ENCODE measurements at regions not wholly inside any gene's neighbourhood (a gene's known extent, or its start where the extent isn't known, plus 50 kb on each side); places are given as distances from the start of the nearest gene placed in this dataset.
"Not testable (repeated sequence)": the region's sequence is repeated elsewhere in the genome, so short reads cannot be mapped to it uniquely, and the experiment has no call there.

- no peak for DNase-seq (ENCODE audit: low read depth, low spot score)
- no peak overlapping the region for H3K27ac ChIP-seq
Measured at GRCh38 chr6:168844821-168845609, 404.0 kb downstream of the SMOC2 start.

GRCh38 chr6:168842632-168843212 lies 401.7 kb downstream of the SMOC2 start:
- not testable (repeated sequence) for DNase-seq (ENCODE audit: low read depth, low spot score)

DNA sequence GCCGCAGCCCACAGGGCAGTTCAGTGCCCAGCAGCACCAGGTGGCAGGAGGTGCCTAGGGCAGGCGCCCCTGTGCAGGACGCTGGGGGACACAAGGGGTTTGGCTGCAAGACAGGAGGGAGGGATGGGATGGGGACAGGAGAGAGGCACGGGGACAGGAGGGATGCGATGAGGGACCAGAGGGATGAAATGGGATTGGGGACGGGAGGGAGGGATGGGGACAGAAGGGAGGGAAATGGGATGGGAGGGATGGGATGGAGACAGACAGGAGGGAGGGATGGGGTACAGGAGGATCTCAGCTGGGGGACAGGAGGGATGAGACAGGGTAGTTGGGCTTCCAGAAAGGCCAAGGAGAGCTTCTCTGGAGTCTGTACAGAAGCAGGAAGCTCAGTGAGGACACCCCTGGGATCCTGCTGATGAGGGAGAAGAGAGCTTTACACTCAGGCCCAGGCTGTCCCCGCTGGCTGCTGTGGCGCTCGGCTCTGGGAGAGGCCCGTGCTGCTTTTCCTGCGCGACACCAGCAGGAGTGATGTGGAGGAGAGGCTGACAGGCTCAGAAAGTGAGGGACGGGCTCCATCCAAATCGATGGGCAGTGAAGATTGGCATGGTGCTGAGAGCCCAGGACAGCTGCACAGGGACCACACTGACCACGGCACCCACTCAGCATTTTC lies 400.8 kb downstream of the SMOC2 start:
- no peak for DNase-seq (ENCODE audit: low read depth, low spot score)

More at GRCh38 chr6:168842632-168843212, 401.7 kb downstream of the SMOC2 start:
- not testable (repeated sequence) for H3K27ac ChIP-seq

GRCh38 chr6:168840932-168841331 lies 399.9 kb downstream of the SMOC2 start:
- not testable (repeated sequence) for DNase-seq (ENCODE audit: low read depth, low spot score); H3K27ac ChIP-seq

More for the DNA sequence above, 400.8 kb downstream of the SMOC2 start:
- H3K27ac ChIP-seq: no peak overlapping the region

- H3K27ac ChIP-seq; DNase-seq (ENCODE audit: low read depth, low spot score): not testable (repeated sequence)
Measured at GRCh38 chr6:168840299-168840698, 399.3 kb downstream of the SMOC2 start.

DNA sequence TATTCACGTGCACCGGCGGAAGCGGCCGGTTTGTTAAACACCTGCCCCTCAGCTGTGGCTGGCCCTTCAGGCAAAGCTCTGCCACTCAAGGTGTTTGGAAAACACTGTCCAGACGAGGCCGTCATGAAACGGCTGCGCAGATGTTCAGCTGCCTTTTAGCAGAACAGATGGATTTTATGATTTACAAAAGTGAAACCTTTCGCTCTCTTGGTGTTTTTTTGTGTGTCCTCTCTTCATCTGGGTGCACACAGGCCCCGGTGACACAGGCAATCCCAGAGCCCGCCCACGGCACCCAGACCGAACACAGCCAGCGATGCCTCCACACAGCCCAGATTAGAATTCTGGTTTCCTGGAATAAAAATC lies 397.0 kb downstream of the SMOC2 start:
- no peak for DNase-seq (ENCODE audit: low read depth, low spot score)
- H3K27ac ChIP-seq: no peak overlapping the region

DNA sequence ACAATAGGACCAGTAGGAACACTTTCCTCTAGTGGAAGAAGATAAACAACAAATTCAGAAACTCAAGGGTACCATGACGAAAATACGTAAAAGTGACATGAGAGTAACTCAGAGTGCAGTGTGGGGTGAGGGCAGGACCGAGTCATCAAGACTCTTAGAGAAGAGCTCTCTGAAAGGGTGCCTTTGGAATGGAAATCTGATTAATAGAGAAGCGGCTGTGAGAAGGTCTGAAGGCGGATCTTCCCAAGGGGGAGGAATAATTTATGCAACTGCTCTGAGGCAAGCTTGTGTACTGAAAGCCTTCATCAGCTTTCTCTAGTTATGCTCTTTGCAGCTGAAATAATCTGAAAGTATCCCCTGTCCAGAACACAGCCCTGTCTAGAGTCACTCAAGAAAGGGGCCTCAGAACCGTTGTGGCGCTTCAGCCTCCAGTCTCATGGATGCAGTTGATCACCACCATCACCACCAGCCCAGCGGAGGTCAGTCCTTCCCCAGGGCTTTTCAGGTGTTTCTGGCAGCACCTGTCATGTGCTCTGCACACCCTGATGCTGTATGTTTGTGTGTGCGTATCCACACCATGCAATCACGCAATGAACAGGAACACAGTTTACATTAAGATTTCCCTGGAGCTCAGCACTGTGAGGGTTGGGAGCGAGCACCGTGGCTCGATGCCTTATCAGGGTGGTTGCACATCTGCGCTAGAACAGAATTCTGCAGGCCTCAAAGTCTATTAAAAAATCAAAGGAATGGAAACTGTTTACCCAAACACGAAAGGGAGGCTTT lies 396.5 kb downstream of the SMOC2 start:
- no peak for DNase-seq (ENCODE audit: low read depth, low spot score)
- H3K27ac ChIP-seq: no peak overlapping the region

- no peak overlapping the region for H3K27ac ChIP-seq
- no peak for DNase-seq (ENCODE audit: low read depth, low spot score)
Measured at GRCh38 chr6:168835991-168836390, 395.0 kb downstream of the SMOC2 start.

DNA sequence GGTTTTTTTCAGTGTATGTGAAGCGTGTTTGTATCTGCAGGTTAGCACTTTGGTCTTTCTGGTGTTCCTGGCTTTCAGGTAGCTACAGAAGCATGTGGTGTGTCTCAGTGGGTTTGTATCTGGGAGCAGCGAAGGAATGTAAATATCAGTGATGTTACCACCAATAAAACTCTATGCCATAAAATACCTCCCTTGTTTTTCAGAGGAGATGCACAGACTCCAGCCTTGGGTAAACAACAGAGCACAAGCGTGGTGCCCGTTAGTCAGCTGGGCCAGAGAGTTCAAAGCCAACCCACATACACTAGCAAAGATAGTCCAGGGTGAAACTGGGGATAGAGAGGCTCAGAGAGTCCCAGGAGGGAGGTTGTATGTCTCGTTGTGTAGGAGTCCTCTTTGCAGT lies 393.8 kb downstream of the SMOC2 start:
- no peak overlapping the region for H3K27ac ChIP-seq
- no peak for DNase-seq (ENCODE audit: low read depth, low spot score)

GRCh38 chr6:168834042-168834587 lies 393.1 kb downstream of the SMOC2 start:
- no peak overlapping the region for H3K27ac ChIP-seq
- no peak for DNase-seq (ENCODE audit: low read depth, low spot score)

DNA sequence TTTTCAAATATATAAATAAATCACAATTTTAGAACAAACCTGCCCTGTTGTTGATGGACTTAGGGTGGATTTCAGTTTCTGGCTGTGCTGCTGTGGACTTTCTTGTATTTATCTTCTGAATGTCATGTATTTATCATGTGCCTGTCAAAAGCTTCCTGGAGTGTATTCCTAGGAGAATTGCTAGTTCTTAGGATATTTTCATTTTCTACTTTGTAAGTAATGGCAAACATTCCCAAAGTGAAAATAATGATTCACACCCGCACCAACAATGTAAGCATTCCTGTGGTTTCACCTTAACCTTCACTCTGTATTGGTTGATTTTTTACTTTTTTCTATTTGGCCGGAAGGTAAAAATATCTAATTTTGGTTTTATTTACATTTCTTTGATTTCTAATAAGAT lies 387.8 kb downstream of the SMOC2 start:
- no peak for DNase-seq (ENCODE audit: low read depth, low spot score)
- H3K27ac ChIP-seq: no peak overlapping the region

DNA sequence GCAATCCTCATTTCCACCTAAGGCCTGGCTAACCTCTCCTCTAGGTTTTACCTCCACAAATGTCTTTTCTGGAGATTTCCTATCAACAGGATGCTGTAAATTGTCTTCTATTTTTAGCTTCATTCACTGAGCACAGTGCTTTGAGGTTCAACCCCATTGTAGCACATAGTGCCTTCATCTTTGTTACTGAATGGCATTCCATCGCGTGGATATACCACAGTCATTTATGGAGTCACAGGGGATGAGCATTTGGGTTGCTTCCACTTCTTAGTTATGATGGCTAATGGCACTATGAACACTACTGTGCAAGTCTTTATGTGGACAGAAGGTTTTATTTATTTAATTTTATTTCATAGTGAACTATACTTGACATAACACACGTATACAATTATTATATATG lies 387.1 kb downstream of the SMOC2 start:
- no peak for DNase-seq (ENCODE audit: low read depth, low spot score)
- H3K27ac ChIP-seq: no peak overlapping the region

GRCh38 chr6:168827586-168827871 lies 386.5 kb downstream of the SMOC2 start:
- H3K27ac ChIP-seq: no peak overlapping the region
- DNase-seq (ENCODE audit: low read depth, low spot score): no peak

DNA sequence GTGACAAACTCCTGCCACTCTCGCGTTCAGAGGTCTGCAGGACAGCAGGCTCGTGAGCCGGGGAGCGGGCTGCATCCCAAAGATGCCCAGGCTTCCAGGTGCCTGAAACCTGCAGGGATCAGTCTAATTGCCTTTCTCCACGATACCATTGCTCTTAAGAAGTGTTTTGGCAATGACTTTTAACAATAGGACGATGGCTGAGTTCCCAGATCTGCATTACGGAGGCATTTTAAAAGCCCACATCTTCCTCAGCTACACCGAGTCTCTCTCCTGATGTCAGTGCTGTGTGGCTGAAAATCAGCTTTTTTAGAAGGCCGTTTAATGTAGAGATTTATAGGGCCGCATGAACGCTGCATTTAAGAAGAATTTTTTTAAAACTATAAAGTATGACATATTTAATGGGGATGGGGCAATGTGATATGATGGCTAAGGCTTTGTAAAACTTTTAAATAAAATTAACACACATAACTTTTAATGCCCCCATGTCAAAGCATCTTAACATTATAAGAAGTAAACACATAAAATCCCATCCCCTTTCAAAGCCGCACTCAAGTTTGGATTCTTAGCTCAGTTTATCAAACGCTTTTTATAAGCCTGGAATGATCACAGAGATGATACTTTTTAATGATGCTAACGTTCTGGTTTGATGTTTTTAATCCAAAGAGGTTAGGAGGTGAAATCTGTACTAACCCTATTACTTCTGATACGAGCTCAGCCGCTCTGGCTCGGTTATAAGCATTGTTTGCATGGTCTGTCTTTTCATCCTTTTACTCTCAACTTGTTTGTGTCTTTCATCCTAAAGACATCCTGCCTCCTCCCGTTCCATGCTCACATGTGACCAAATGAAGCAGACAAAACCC lies 386.0 kb downstream of the SMOC2 start:
- DNase-seq (ENCODE audit: low read depth, low spot score): no peak
- H3K27ac ChIP-seq: no peak overlapping the region

- H3K27ac ChIP-seq: no peak overlapping the region
- DNase-seq (ENCODE audit: low read depth, low spot score): no peak
Measured at GRCh38 chr6:168826078-168826390, 385.1 kb downstream of the SMOC2 start.

- H3K27ac ChIP-seq: no peak overlapping the region
- DNase-seq (ENCODE audit: low read depth, low spot score): no peak
Measured at GRCh38 chr6:168825226-168826077, 384.5 kb downstream of the SMOC2 start.

DNA sequence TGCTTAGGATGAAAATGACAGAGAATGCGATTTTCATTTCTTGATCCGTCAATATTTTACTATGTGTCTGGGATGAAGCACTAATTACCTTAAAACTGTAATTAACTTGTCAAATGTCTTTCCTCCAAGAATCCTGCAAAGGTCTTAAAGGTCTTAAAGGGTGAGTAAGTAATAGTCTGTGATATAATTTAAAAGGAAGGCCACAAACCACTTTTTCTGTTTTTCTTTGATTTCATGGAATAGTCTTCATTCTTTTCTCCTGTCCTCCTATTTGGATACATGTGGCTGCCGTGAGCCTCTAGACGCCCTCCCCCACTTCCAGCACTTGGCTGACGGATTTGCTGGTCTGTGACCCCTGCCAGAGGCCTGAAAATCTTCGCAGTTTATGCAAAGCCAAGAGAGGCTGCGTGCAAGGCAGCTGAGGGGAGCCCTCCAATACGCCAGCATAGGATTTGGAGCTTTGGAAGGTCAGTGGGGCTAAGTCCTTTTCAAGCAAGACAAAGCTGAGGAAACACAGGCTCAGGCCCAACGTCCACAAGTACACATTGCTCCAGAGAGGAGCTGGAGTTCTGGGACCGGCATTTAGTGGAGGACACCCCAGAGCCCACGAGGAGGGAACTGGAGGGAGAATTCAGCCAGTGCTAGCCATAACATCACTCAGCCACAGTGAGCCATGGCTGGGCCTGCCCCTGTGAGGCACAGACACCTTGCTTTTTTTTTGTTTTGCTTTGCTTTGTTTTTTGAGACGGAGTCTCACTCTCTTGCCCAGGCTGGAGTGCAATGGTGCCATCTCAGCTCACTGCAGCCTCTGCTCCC lies 382.6 kb downstream of the SMOC2 start:
- H3K27ac ChIP-seq: no peak overlapping the region
- DNase-seq (ENCODE audit: low read depth, low spot score): no peak

GRCh38 chr6:168822376-168822775 lies 381.4 kb downstream of the SMOC2 start:
- DNase-seq (ENCODE audit: low read depth, low spot score): no peak

More at GRCh38 chr6:168822376-168822775, 381.4 kb downstream of the SMOC2 start:
- H3K27ac ChIP-seq: no peak overlapping the region

Measured in epithelial cell of prostate (primary cell).